Endodermal cell (in vitro differentiated cells): ENCODE measurements at regions not wholly inside any gene's neighbourhood (a gene's known extent, or its start where the extent isn't known, plus 50 kb on each side); places are given as distances from the start of the nearest gene placed in this dataset.

Experiments
- DNase-seq: peaks from one replicate; pipeline ENCODE4 v3.0.0-alpha.2; 2017
- H3K27ac ChIP-seq: 2 replicates; pipeline ENCODE4 v1.5.1; 2013; ENCODE audit warnings: mild to moderate bottlenecking, low read depth, low read length, moderate library complexity
- H3K27me3 ChIP-seq: 2 replicates; pipeline ENCODE4 v1.6.1; 2013; ENCODE audit warnings: mild to moderate bottlenecking, low read length, moderate library complexity; ENCODE audit not compliant: insufficient read depth, control insufficient read depth, poor library complexity, severe bottlenecking
- H3K36me3 ChIP-seq: 2 replicates; pipeline ENCODE4 v1.7.0; 2013; ENCODE audit warnings: mild to moderate bottlenecking, low read length, moderate library complexity; ENCODE audit not compliant: control insufficient read depth, insufficient read depth
- H3K4me1 ChIP-seq: one replicate; pipeline ENCODE4 v1.7.0; 2013; ENCODE audit warnings: low read length; ENCODE audit not compliant: control insufficient read depth, insufficient read depth
- H3K4me3 ChIP-seq: 2 replicates; pipeline ENCODE4 v1.5.1; 2013; ENCODE audit warnings: mild to moderate bottlenecking, low read length, moderate library complexity
- H3K9ac ChIP-seq: 2 replicates; pipeline ENCODE4 v1.6.1; 2013; ENCODE audit warnings: mild to moderate bottlenecking, low read length, moderate library complexity; ENCODE audit not compliant: poor library complexity, severe bottlenecking; ENCODE audit errors: extremely low read depth
- H3K9me3 ChIP-seq: 2 replicates; pipeline ENCODE4 v1.6.1; 2013; ENCODE audit warnings: mild to moderate bottlenecking, low read length, moderate library complexity; ENCODE audit not compliant: control insufficient read depth
- H3K27ac Mint-ChIP-seq: 2 replicates; pipeline ENCODE4 v1.8.0; 2020; ENCODE audit warnings: mixed read lengths
- H3K27me3 Mint-ChIP-seq: 2 replicates; pipeline ENCODE4 v1.8.0; 2021; ENCODE audit warnings: mild to moderate bottlenecking, mixed read lengths; ENCODE audit not compliant: insufficient read depth
- H3K36me3 Mint-ChIP-seq: 2 replicates; pipeline ENCODE4 v1.8.0; 2020; ENCODE audit warnings: low read depth, mixed read lengths
- H3K4me1 Mint-ChIP-seq: 2 replicates; pipeline ENCODE4 v1.8.0; 2020; ENCODE audit warnings: mixed read lengths
- H3K4me3 Mint-ChIP-seq: 2 replicates; pipeline ENCODE4 v1.8.0; 2020; ENCODE audit warnings: mild to moderate bottlenecking, moderate library complexity, mixed read lengths
- H3K9me3 Mint-ChIP-seq: 2 replicates; pipeline ENCODE4 v1.8.0; 2020; ENCODE audit warnings: mild to moderate bottlenecking, mixed read lengths
- CTCF ChIP-seq: fragments of 200-600 bp; sonication (generic); conservative IDR thresholded peaks from 2 replicates; pipeline ENCODE4 v1.5.0; 2021; ENCODE audit warnings: antibody characterized with exemption, mild to moderate bottlenecking
- WGBS, 2 experiments: methylation state at CpG; one replicate each; pipeline versions ENCODE4 v1.1.5 to v1.1.7; 2013; ENCODE audit warnings: missing lambda C conversion rate in 2 of 2, mixed read lengths in 1 of 2; ENCODE audit not compliant: insufficient coverage in 1 of 2, insufficient read length in 1 of 2; 5-methylcytosine and 5-hydroxymethylcytosine counted together

GRCh38 chr16:62610291-62610690 lies 574.1 kb upstream of the CDH8 start:
- Histone ChIP-seq H3K9ac (no peak overlapping the region), H3K27ac (no peak overlapping the region), H3K36me3 (no peaks in the 10 kb centered on the region), H3K27me3 (no peaks in the 10 kb centered on the region), H3K4me3 (no peak overlapping the region), H3K4me1 (no peaks in the 10 kb centered on the region), H3K9me3 (no peaks in the 10 kb centered on the region)
- no peaks in the 10 kb centered on the region for H3K9me3 Mint-ChIP-seq
- H3K36me3 Mint-ChIP-seq, result no peaks in the 10 kb centered on the region
- H3K27me3 Mint-ChIP-seq, result no peaks in the 10 kb centered on the region
- no peak overlapping the region for H3K27ac Mint-ChIP-seq
- H3K4me1 Mint-ChIP-seq, result no peaks in the 10 kb centered on the region
- TF ChIP-seq CTCF, result no peak
- no peak for DNase-seq
- 91% methylated on average over 7 of the region's 7 CpGs for WGBS, 2 experiments
- no peak overlapping the region for H3K4me3 Mint-ChIP-seq

- H3K36me3 Mint-ChIP-seq, result no peaks in the 10 kb centered on the region
- H3K9me3 Mint-ChIP-seq, result no peaks in the 10 kb centered on the region
- no peak overlapping the region for H3K4me3 Mint-ChIP-seq
These were observed 566.6 kb upstream of the CDH8 start for GRCh38 chr16:62602790-62603189.

GRCh38 chr16:62597875-62598274 lies 561.6 kb upstream of the CDH8 start:
- peaks cover 4% of the 10 kb centered on the region for H3K4me1 ChIP-seq
- H3K27me3 ChIP-seq, result no peaks in the 10 kb centered on the region
- no peak overlapping the region for H3K4me3 ChIP-seq
- H3K27ac ChIP-seq, result no peak overlapping the region
- no peak for TF ChIP-seq CTCF
- Mint-ChIP-seq H3K27ac (no peak overlapping the region), H3K9me3 (no peaks in the 10 kb centered on the region), H3K27me3 (no peaks in the 10 kb centered on the region), H3K4me1 (peaks cover 9% of the 10 kb centered on the region), H3K4me3 (no peak overlapping the region), H3K36me3 (no peaks in the 10 kb centered on the region)
- no peaks in the 10 kb centered on the region for H3K9me3 ChIP-seq
- no peaks in the 10 kb centered on the region for H3K36me3 ChIP-seq
- H3K9ac ChIP-seq, result no peak overlapping the region
- no peak for DNase-seq

More at GRCh38 chr16:62602790-62603189, 566.6 kb upstream of the CDH8 start:
- Histone ChIP-seq H3K9me3 (no peaks in the 10 kb centered on the region), H3K27me3 (no peaks in the 10 kb centered on the region), H3K4me3 (no peak overlapping the region), H3K27ac (no peak overlapping the region), H3K9ac (no peak overlapping the region), H3K36me3 (no peaks in the 10 kb centered on the region), H3K4me1 (no peaks in the 10 kb centered on the region)
- no peak for TF ChIP-seq CTCF
- no peaks in the 10 kb centered on the region for H3K4me1 Mint-ChIP-seq
- no peaks in the 10 kb centered on the region for H3K27me3 Mint-ChIP-seq
- DNase-seq, result no peak
- 90 to 92% methylated on average over 2 to 3 of the region's 3 CpGs for WGBS, 2 experiments
- no peak overlapping the region for H3K27ac Mint-ChIP-seq
